ENCODE measurements at regions not wholly inside any gene's neighbourhood (a gene's known extent, or its start where the extent isn't known, plus 50 kb on each side); places are given as distances from the start of the nearest gene placed in this dataset.

- DNase-seq, result no peak
- intact Hi-C loops (cut with DNase I; ENCODE audit: low total_unique reads), result no loop called here
- TF ChIP-seq POLR2A (IDR thresholded peaks at IDR 0.05), result no peak
- TF ChIP-seq, protein P1, sequence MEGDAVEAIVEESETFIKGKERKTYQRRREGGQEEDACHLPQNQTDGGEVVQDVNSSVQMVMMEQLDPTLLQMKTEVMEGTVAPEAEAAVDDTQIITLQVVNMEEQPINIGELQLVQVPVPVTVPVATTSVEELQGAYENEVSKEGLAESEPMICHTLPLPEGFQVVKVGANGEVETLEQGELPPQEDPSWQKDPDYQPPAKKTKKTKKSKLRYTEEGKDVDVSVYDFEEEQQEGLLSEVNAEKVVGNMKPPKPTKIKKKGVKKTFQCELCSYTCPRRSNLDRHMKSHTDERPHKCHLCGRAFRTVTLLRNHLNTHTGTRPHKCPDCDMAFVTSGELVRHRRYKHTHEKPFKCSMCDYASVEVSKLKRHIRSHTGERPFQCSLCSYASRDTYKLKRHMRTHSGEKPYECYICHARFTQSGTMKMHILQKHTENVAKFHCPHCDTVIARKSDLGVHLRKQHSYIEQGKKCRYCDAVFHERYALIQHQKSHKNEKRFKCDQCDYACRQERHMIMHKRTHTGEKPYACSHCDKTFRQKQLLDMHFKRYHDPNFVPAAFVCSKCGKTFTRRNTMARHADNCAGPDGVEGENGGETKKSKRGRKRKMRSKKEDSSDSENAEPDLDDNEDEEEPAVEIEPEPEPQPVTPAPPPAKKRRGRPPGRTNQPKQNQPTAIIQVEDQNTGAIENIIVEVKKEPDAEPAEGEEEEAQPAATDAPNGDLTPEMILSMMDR (IDR thresholded peaks at IDR 0.05), result peak in 1 of 4 experiments; percentile 30
- no peaks in the 10 kb centered on the region for H3K9me3 ChIP-seq
- no peaks in the 10 kb centered on the region for H3K4me1 ChIP-seq
- H3K27ac ChIP-seq, result no peak overlapping the region
- no peaks in the 10 kb centered on the region for H3K27me3 ChIP-seq
- H3K36me3 ChIP-seq, result no peaks in the 10 kb centered on the region
- H3K4me3 ChIP-seq, result no peak overlapping the region
Measured at GRCh38 chrX:138775517-138775916, 64.0 kb upstream of the FGF13 start.

- no peak for DNase-seq
- Histone ChIP-seq H3K36me3 (no peaks in the 10 kb centered on the region), H3K9me3 (no peaks in the 10 kb centered on the region), H3K27ac (no peak overlapping the region), H3K4me3 (no peak overlapping the region), H3K4me1 (no peaks in the 10 kb centered on the region), H3K27me3 (no peaks in the 10 kb centered on the region)
- intact Hi-C loops (cut with DNase I; ENCODE audit: low total_unique reads), result no loop called here
- no peak for TF ChIP-seq POLR2A (IDR thresholded peaks at IDR 0.05)
- TF ChIP-seq, protein P1 (IDR thresholded peaks at IDR 0.05), result no peak
Measured at GRCh38 chrX:138771047-138771446, 59.5 kb upstream of the FGF13 start.

GRCh38 chrX:138769918-138770317, 58.4 kb upstream of the FGF13 start:
- Histone ChIP-seq H3K4me3 (no peak overlapping the region), H3K4me1 (no peaks in the 10 kb centered on the region), H3K36me3 (no peaks in the 10 kb centered on the region), H3K27ac (no peak overlapping the region), H3K27me3 (no peaks in the 10 kb centered on the region), H3K9me3 (no peaks in the 10 kb centered on the region)
- DNase-seq, result no peak
- intact Hi-C loops (cut with DNase I; ENCODE audit: low total_unique reads), result no loop called here
- TF ChIP-seq, protein P1 (IDR thresholded peaks at IDR 0.05), result no peak
- TF ChIP-seq POLR2A (IDR thresholded peaks at IDR 0.05), result no peak

DNA sequence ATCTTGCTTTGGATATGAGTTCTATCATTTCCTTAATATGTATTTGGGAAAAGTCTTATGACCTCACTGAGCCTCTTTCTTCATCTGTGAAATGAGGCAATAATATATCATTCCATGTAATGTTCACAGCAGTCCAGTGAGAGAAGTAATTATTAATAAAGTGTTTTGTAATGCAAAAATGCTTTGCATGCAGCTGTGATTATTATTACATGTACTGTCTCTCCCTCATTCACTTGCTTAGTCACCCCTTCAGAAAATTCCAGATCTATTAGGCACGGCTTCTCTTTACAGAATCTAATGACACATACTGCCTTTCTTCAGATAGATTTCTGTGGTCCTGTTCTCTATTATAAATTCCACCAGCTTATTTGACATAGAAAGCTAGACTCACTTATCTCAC, 53.5 kb upstream of the FGF13 start:
- DNase-seq, result no peak
- intact Hi-C loops (cut with DNase I; ENCODE audit: low total_unique reads), result no loop called here
- Histone ChIP-seq H3K4me1 (no peaks in the 10 kb centered on the region), H3K27me3 (no peaks in the 10 kb centered on the region), H3K27ac (no peak overlapping the region), H3K4me3 (no peak overlapping the region), H3K36me3 (no peaks in the 10 kb centered on the region), H3K9me3 (no peaks in the 10 kb centered on the region)
- TF ChIP-seq POLR2A (IDR thresholded peaks at IDR 0.05), result no peak

DNA sequence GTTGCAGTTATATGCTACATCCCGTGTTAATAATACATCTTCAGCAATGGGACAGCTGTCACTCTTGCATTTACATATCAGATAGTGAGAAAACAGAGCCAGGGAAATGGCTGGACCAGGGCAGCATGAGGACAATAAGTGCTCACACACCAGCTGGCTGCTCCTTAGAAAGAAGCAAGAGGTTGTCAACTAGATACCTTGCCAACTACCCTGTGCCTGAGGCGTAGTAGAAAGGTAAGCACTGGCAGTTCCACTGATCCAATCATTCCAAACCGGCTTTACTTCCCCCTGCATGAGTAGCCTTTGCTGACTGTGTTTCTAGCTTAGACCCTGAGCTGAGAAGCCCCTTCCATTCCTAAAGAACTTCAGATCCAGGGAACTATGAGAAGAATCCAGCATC, 52.2 kb upstream of the FGF13 start:
- TF ChIP-seq POLR2A (IDR thresholded peaks at IDR 0.05), result no peak
- TF ChIP-seq, protein P1 (IDR thresholded peaks at IDR 0.05), result no peak
- Histone ChIP-seq H3K4me1 (no peaks in the 10 kb centered on the region), H3K4me3 (no peak overlapping the region), H3K27me3 (no peaks in the 10 kb centered on the region), H3K36me3 (no peaks in the 10 kb centered on the region), H3K9me3 (no peaks in the 10 kb centered on the region), H3K27ac (no peak overlapping the region)
- intact Hi-C loops (cut with DNase I; ENCODE audit: low total_unique reads), result no loop called here
- DNase-seq, result no peak

DNA sequence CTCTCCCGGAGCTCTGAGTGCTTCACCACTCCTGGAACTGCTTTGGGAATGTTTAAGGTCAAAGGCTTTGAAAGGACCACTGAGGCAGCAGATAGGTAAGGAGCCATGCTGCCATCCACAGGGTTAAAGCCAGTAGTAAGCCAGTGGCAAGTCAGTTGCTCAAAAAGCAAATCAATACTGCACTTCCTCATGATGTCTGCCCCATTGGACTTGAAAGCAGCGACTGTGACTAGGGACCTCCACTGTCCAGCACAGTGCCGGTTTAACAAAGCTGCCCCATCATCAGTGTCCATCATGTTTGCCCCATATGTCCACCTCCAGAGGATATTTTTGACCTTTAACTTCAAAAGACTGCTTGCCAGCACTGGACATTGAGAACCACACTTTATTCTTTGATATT, 49.9 kb upstream of the FGF13 start:
- no peak for DNase-seq
- no peaks in the 10 kb centered on the region for H3K27me3 ChIP-seq
- H3K4me3 ChIP-seq, result no peak overlapping the region
- no peak overlapping the region for H3K27ac ChIP-seq
- no peaks in the 10 kb centered on the region for H3K4me1 ChIP-seq
- no peaks in the 10 kb centered on the region for H3K36me3 ChIP-seq
- intact Hi-C loops (cut with DNase I; ENCODE audit: low total_unique reads), result no loop called here
- no peaks in the 10 kb centered on the region for H3K9me3 ChIP-seq
- TF ChIP-seq, protein P1 (IDR thresholded peaks at IDR 0.05), result no peak
- no peak for TF ChIP-seq POLR2A (IDR thresholded peaks at IDR 0.05)
